ENCODE measurements at regions not wholly inside any gene's neighbourhood (a gene's known extent, or its start where the extent isn't known, plus 50 kb on each side); places are given as distances from the start of the nearest gene placed in this dataset.

DNA sequence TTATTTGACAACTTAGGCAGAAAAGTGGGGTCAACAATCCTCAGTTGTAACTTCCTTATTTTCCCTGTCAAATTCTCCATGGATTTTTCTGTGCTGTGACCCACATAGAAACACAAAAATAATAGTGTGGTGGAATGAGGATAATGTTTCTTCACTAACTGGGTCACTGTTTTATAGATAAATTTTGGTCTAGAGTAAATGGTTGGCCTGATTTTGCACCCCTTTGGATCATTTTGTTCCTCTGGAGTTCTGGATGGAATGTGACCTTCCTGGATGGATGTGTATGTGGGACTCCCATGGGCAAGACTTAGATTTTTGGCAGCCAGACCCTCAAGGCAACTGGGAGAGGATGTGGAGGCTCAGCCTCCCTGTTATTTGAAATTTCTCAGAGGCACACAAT is 52.7 kb upstream of the RNU6-8 start:
- no peaks in the 10 kb centered on the region for H4K20me1 ChIP-seq (ENCODE audit: insufficient read depth, low read length)
- no peaks in the 10 kb centered on the region for H3K36me3 ChIP-seq (ENCODE audit: control insufficient read depth, insufficient read depth, low read length)
- no peak overlapping the region for H3K14ac ChIP-seq (replicated peaks; ENCODE audit: low read depth, low read length)
- no peak overlapping the region for H2AK9ac ChIP-seq (replicated peaks; ENCODE audit: low read depth, low read length, poor library complexity)
- no peak for TF ChIP-seq MAZ (IDR thresholded peaks at IDR 0.05; ENCODE audit: borderline replicate concordance, low read depth, low read length)
- no peak for TF ChIP-seq FOS (IDR thresholded peaks at IDR 0.05; ENCODE audit: low read depth, low read length)
- no peak for TF ChIP-seq BHLHE40 (IDR thresholded peaks at IDR 0.05; ENCODE audit: low read depth, low read length)
- TF ChIP-seq MXI1 (IDR thresholded peaks at IDR 0.05; ENCODE audit: borderline replicate concordance, low read depth, low read length): no peak
- TF ChIP-seq ELK1 (IDR thresholded peaks at IDR 0.05; ENCODE audit: borderline replicate concordance, low read depth, low read length): no peak
- TF ChIP-seq NFE2L2 (IDR thresholded peaks at IDR 0.05; ENCODE audit: low read depth, low read length): no peak
- no peak for TF ChIP-seq RCOR1 (IDR thresholded peaks at IDR 0.05; ENCODE audit: insufficient replicate concordance, low read length)
- TF ChIP-seq CHD1 (IDR thresholded peaks at IDR 0.05; ENCODE audit: low read depth, low read length): no peak
- no peak for TF ChIP-seq CEBPB (IDR thresholded peaks at IDR 0.05; ENCODE audit: low read depth, low read length)
- no peak for TF ChIP-seq CTCF (conservative IDR thresholded peaks at IDR 0.05; ENCODE audit: low read depth, low read length)
- TF ChIP-seq POLR2A (IDR thresholded peaks at IDR 0.05; ENCODE audit: low read depth, low read length): no peak
- no peak for TF ChIP-seq RFX5 (IDR thresholded peaks at IDR 0.05; ENCODE audit: low read depth, low read length)
- no peak for TF ChIP-seq USF2 (IDR thresholded peaks at IDR 0.05; ENCODE audit: low read depth, low read length)
- H3K27ac ChIP-seq (ENCODE audit: insufficient read depth, low read length): no peak overlapping the region
- intact Hi-C loops (cut with micrococcal nuclease): loop anchor here (1.0 to 10.0 kb wide), 5 partner anchors 117 to 891 kb away; no protein-coding TSS in a partner anchor
- no peaks in the 10 kb centered on the region for H3K79me1 ChIP-seq (ENCODE audit: low read depth in 1 of 2, low read length in 2 of 2)
- dilution Hi-C loops (cut with HindIII; ENCODE audit: low sequenced_read_pairs, unreplicated experiment): no loop called here
- no peak overlapping the region for H3K4me3 ChIP-seq (ENCODE audit: insufficient read depth, low read depth, low read length)
- H3K9ac ChIP-seq (ENCODE audit: low read depth, low read length): no peak overlapping the region
- no peak overlapping the region for H2BK120ac ChIP-seq (ENCODE audit: low read depth, low read length)
- H3K9me3 ChIP-seq (ENCODE audit: control insufficient read depth, insufficient read depth, low read length): no peaks in the 10 kb centered on the region
- H3K4ac ChIP-seq (ENCODE audit: low read depth, low read length): no peak overlapping the region
- H3K27me3 ChIP-seq (ENCODE audit: control insufficient read depth, insufficient read depth, low read length): no peaks in the 10 kb centered on the region
- H3K4me1 ChIP-seq (ENCODE audit: control insufficient read depth, insufficient read depth, low read length): peaks cover 3% of the 10 kb centered on the region; the same call in 1 of the 2 replicates
- H4K5ac ChIP-seq (ENCODE audit: low read depth, low read length): no peak overlapping the region
- CTCF ChIA-PET: no interaction called here
- no peak overlapping the region for H4K8ac ChIP-seq (ENCODE audit: low read depth in 2 of 2, low read length in 2 of 2)
- H2BK15ac ChIP-seq (ENCODE audit: low read depth, low read length): no peak overlapping the region
- no peak for DNase-seq
- H3K23ac ChIP-seq (ENCODE audit: low read depth, low read length): no peak overlapping the region
- H3K4me2 ChIP-seq (ENCODE audit: low read depth, low read length): no peak overlapping the region
- H3K56ac ChIP-seq (ENCODE audit: extremely low read depth, insufficient read depth, low read length): no peak overlapping the region
- no peak overlapping the region; the same call in 1 of the 2 replicates for H4K91ac ChIP-seq (ENCODE audit: insufficient read depth, low read depth, low read length)
- no peak overlapping the region for H2AK5ac ChIP-seq (ENCODE audit: low read depth, low read length)
- BruUV-seq (replicated peaks): no TSS peak
- H2BK20ac ChIP-seq (ENCODE audit: low read depth, low read length): no peak overlapping the region
- no peak overlapping the region for H2AFZ ChIP-seq (replicated peaks; ENCODE audit: low read length, poor library complexity)
- no peak overlapping the region for H2BK5ac ChIP-seq (ENCODE audit: low read depth, low read length, poor library complexity, severe bottlenecking)
- no peak overlapping the region for H3K18ac ChIP-seq (ENCODE audit: low read depth, low read length)
- no peak for ATAC-seq (ENCODE audit: low read depth)
- H3K9me1 ChIP-seq (ENCODE audit: insufficient read depth, low read length): no peaks in the 10 kb centered on the region
- in situ Hi-C loops (cut with MboI; ENCODE audit: low sequenced_read_pairs): loop anchor here (5.0 kb wide), 3 partner anchors 188 to 743 kb away; no protein-coding TSS in a partner anchor
- POLR2A ChIA-PET (ENCODE audit: unreplicated experiment): no interaction called here

All from IMR-90 (cell line).